Stimulated activated memory B cell treated with anti-CD40 and anti-IgM and Interleukin-4, amounts not matched to agents 10 μg/mL and 1 μg/mL and 100 μg/mL, for 72 hours (primary cell): ENCODE measurements at regions not wholly inside any gene's neighbourhood (a gene's known extent, or its start where the extent isn't known, plus 50 kb on each side); places are given as distances from the start of the nearest gene placed in this dataset.

ENCODE experiments used
- ATAC-seq: fragments of 150-1000 bp; cut with Tn5 transposase; 2 replicates; pipeline ENCODE4 v1.10.0; 2021
- H3K27ac Mint-ChIP-seq: one replicate; pipeline ENCODE4 v1.8.0; 2022; ENCODE audit warnings: mild to moderate bottlenecking, mixed read lengths
- H3K27me3 Mint-ChIP-seq: one replicate; pipeline ENCODE4 v1.8.0; 2022; ENCODE audit warnings: mixed read lengths
- H3K36me3 Mint-ChIP-seq: one replicate; pipeline ENCODE4 v1.8.0; 2022; ENCODE audit warnings: mixed read lengths
- H3K4me1 Mint-ChIP-seq: one replicate; pipeline ENCODE4 v1.8.0; 2022; ENCODE audit warnings: mixed read lengths
- H3K4me3 Mint-ChIP-seq: one replicate; pipeline ENCODE4 v1.8.0; 2022; ENCODE audit warnings: mild to moderate bottlenecking, moderate library complexity, mixed read lengths
- H3K9me3 Mint-ChIP-seq: one replicate; pipeline ENCODE4 v1.8.0; 2022; ENCODE audit warnings: mixed read lengths

- Mint-ChIP-seq H3K4me1 (peaks cover 6% of the 10 kb centered on the region), H3K9me3 (peaks cover 2% of the 10 kb centered on the region), H3K27me3 (peaks cover 20% of the 10 kb centered on the region), H3K27ac (no peak overlapping the region), H3K4me3 (no peak overlapping the region), H3K36me3 (no peaks in the 10 kb centered on the region)
- ATAC-seq: no peak
Measured at GRCh38 chr6:159462431-159462830, 230.6 kb downstream of the SOD2 start.

DNA sequence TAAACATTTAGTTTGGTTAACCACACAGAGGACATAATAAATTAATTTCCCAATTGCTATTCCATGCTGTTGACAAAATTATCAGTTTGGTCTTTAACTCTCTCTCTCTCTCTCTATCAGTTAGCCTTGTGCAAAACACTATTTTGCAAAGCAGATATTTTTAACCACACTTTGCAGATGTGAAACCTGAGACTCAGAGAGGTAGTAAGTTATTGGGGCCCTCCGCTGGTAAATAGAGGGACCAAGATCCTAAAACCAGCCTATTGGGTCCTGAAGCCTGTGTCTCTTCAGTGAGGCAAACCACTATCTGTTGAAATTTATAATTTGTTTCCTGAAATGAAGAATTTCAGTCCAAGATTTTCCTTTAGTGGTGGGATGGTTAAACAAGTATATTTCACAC, 231.0 kb downstream of the SOD2 start:
- ATAC-seq: no peak
- Mint-ChIP-seq H3K27ac (no peak overlapping the region), H3K4me3 (no peak overlapping the region), H3K36me3 (no peaks in the 10 kb centered on the region), H3K9me3 (peaks cover 2% of the 10 kb centered on the region), H3K4me1 (peaks cover 1% of the 10 kb centered on the region), H3K27me3 (peaks cover 16% of the 10 kb centered on the region)

- H3K9me3 Mint-ChIP-seq: peaks cover 2% of the 10 kb centered on the region
- no peaks in the 10 kb centered on the region for H3K4me1 Mint-ChIP-seq
- no peak overlapping the region for H3K27ac Mint-ChIP-seq
- H3K27me3 Mint-ChIP-seq: peaks cover 9% of the 10 kb centered on the region
- no peak overlapping the region for H3K4me3 Mint-ChIP-seq
- H3K36me3 Mint-ChIP-seq: no peaks in the 10 kb centered on the region
- no peak for ATAC-seq
Measured at GRCh38 chr6:159461266-159461665, 231.8 kb downstream of the SOD2 start.

GRCh38 chr6:159460476-159460875, 232.6 kb downstream of the SOD2 start:
- H3K27ac Mint-ChIP-seq: no peak overlapping the region
- no peak for ATAC-seq
- no peaks in the 10 kb centered on the region for H3K36me3 Mint-ChIP-seq
- H3K9me3 Mint-ChIP-seq: peaks cover 4% of the 10 kb centered on the region
- peaks cover under 1% of the 10 kb centered on the region for H3K27me3 Mint-ChIP-seq
- H3K4me3 Mint-ChIP-seq: no peak overlapping the region
- H3K4me1 Mint-ChIP-seq: no peaks in the 10 kb centered on the region

DNA sequence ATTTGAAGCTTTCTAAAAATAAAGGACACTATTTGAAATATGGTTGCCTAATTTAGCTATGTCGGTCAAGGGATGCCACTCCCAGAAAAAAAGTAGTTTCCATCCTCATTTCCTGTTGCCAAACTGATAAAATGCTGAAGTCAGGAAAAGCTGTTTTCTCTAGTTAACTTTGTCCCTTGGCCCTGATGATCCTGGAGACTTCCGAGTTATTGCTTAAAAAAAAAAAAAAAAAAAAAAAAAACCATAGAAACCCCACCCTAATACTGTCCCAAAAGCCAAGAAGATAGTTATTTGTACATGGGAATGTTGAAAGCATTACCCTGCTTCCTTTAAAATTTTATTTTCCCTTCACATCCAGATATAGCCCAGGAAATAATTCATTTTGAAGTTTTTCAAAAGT, 236.7 kb downstream of the SOD2 start:
- no peaks in the 10 kb centered on the region for H3K36me3 Mint-ChIP-seq
- H3K27me3 Mint-ChIP-seq: peaks cover 24% of the 10 kb centered on the region
- H3K9me3 Mint-ChIP-seq: peaks cover 8% of the 10 kb centered on the region
- H3K27ac Mint-ChIP-seq: no peak overlapping the region
- no peaks in the 10 kb centered on the region for H3K4me1 Mint-ChIP-seq
- no peak for ATAC-seq
- H3K4me3 Mint-ChIP-seq: no peak overlapping the region

DNA sequence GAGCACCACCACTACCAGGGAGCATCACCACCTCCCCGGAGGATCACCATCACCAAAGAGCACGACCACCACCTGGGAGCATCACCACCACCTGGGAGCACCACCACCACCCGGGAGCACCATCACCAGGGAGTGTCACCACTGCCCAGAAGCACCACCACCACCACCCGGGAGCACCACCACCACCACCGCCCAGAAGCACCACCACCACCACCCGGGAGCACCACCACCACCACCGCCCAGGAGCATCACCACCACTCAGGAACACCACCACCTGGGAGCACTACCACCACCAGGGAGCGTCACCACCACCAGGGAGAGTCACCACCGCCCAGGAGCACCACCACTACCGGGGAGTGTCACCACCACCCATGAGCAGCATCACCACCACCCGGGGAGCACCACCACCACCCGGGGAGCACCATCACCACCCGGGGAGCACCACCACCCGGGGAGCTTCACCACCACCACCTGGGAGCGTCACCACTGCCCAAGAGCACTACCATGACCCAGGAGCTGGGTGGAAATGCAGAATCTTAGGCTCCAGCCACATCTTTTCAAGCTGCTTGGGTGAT, 237.3 kb downstream of the SOD2 start:
- Mint-ChIP-seq H3K27ac (no peak overlapping the region), H3K4me3 (no peak overlapping the region), H3K36me3 (no peaks in the 10 kb centered on the region), H3K9me3 (peaks cover 8% of the 10 kb centered on the region), H3K27me3 (peaks cover 27% of the 10 kb centered on the region), H3K4me1 (no peaks in the 10 kb centered on the region)
- peak; percentile 56 for ATAC-seq

DNA sequence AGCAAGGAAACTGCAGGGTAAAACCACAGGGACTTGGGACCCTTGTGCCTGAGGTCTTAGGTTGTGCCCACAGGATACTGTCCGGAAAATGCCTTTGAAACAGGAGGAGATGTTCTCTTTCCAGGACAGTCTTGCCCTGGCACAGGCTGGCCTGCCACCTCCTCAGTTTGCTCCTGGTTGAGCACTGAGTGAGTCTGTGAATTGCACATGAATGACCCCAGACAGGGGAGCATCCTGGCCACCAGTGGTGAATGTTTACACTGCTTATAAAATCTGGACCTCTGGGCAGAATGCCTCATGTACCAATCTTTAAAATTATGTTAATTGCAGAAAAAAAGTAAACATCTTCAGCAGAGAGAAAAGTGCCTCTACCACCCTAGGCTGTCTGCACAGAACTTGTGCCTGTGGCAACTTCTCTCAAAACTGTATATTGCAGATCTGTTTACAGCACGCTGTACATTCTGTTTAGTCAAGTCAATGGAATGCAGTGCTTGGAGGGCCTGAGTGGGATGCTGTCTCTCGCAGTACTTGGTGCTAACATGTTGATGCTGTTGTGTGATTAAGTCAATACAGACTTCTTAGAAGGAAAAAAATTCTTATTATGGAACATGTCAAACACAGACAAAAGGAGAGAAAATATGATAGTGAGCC, 242.1 kb downstream of the SOD2 start:
- peak; percentile 6 for ATAC-seq
- H3K36me3 Mint-ChIP-seq: no peaks in the 10 kb centered on the region
- peaks cover 5% of the 10 kb centered on the region for H3K9me3 Mint-ChIP-seq
- H3K4me3 Mint-ChIP-seq: no peak overlapping the region
- H3K27me3 Mint-ChIP-seq: peaks cover 43% of the 10 kb centered on the region
- no peak overlapping the region for H3K27ac Mint-ChIP-seq
- H3K4me1 Mint-ChIP-seq: no peaks in the 10 kb centered on the region

DNA sequence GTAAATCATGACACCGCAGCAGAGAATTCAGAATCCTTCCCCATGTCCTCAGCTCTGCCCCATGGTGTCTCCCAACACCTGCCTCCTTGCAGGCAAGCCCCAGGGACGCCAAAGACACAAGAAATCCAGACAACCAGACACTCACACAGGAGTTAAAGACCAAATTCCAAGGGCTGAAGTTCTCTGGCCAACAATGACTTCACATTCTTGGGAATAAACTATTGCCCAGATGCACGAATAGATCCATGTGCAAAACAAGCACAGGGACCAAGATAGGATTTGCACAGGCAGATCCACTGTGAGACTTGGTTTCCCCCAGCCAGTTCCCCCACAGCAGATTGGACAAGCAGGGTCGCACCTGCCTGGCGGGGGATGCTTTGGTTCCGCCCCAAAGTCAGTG, 246.7 kb downstream of the SOD2 start:
- Mint-ChIP-seq H3K9me3 (no peaks in the 10 kb centered on the region), H3K27ac (no peak overlapping the region), H3K27me3 (peaks cover 19% of the 10 kb centered on the region), H3K4me3 (no peak overlapping the region), H3K4me1 (no peaks in the 10 kb centered on the region), H3K36me3 (no peaks in the 10 kb centered on the region)
- no peak for ATAC-seq

DNA sequence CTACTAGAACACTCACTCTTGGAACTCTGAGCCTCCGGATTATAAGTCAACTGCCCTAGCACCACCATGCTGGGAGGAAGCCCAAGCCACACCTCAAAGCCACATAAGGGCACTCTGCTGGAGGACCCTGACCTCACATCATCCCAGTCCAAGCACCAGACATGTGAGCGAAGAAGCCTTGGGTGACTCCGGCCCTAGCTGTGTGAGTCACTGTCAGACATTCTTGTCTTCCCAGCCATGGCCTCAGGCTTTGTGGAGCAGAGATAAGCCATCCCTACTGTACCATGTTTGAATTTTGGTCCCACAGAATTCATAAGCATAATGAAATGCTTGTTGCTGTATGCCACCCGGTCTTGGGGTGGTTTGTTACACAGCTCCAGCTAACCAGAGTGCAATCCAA, 247.7 kb downstream of the SOD2 start:
- Mint-ChIP-seq H3K4me1 (no peaks in the 10 kb centered on the region), H3K36me3 (no peaks in the 10 kb centered on the region), H3K27me3 (peaks cover 16% of the 10 kb centered on the region), H3K27ac (no peak overlapping the region), H3K9me3 (no peaks in the 10 kb centered on the region), H3K4me3 (no peak overlapping the region)
- ATAC-seq: no peak

DNA sequence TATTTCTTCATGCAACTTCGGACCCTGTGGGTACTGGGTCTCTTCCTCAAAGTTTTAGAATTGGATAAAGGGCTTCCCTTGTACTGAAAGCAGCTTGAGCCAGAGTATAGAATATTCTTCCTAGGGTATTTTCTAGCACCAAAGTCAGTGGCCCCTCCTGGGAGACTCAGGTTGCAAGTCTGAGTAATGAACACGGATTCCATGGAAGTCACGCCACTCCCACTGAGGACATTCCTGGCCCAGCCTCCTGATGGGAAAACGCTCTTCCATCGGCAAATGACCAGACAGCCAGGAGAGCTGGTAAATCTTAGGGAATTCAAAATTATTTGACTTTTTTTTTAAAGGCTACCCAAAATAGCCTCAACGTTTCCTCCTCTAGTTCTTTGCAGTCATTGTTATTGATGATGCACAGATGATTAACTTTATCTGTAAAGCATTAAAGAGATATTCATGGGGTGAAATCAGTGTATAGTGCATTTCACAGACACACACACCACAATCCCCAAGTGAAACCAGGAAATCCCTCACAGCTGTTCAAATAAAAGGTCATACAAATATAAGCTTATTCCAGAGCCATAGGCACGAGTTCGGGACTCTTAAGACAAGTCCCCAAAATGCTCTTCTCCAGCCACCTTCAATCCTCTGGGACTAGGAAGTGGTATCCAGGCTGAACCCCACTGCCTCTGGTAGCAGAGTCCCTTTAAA, 248.8 kb downstream of the SOD2 start:
- Mint-ChIP-seq H3K36me3 (no peaks in the 10 kb centered on the region), H3K9me3 (no peaks in the 10 kb centered on the region), H3K4me1 (no peaks in the 10 kb centered on the region), H3K27me3 (peaks cover 16% of the 10 kb centered on the region), H3K4me3 (no peak overlapping the region), H3K27ac (no peak overlapping the region)
- no peak for ATAC-seq

- Mint-ChIP-seq H3K27me3 (peaks cover 15% of the 10 kb centered on the region), H3K27ac (no peak overlapping the region), H3K36me3 (no peaks in the 10 kb centered on the region), H3K9me3 (no peaks in the 10 kb centered on the region), H3K4me3 (no peak overlapping the region), H3K4me1 (no peaks in the 10 kb centered on the region)
- no peak for ATAC-seq
Measured at GRCh38 chr6:159443417-159443920, 249.6 kb downstream of the SOD2 start.

- Mint-ChIP-seq H3K36me3 (no peaks in the 10 kb centered on the region), H3K27me3 (peaks cover 4% of the 10 kb centered on the region), H3K27ac (no peak overlapping the region), H3K9me3 (no peaks in the 10 kb centered on the region), H3K4me1 (no peaks in the 10 kb centered on the region), H3K4me3 (no peak overlapping the region)
- ATAC-seq: no peak
Measured at GRCh38 chr6:159441704-159441981, 251.4 kb downstream of the SOD2 start.

GRCh38 chr6:159440911-159441703, 251.9 kb downstream of the SOD2 start:
- no peak overlapping the region for H3K27ac Mint-ChIP-seq
- no peaks in the 10 kb centered on the region for H3K9me3 Mint-ChIP-seq
- no peaks in the 10 kb centered on the region for H3K36me3 Mint-ChIP-seq
- no peak for ATAC-seq
- H3K4me3 Mint-ChIP-seq: no peak overlapping the region
- peaks cover 8% of the 10 kb centered on the region for H3K27me3 Mint-ChIP-seq
- no peaks in the 10 kb centered on the region for H3K4me1 Mint-ChIP-seq

GRCh38 chr6:159440349-159440748, 252.7 kb downstream of the SOD2 start:
- ATAC-seq: no peak
- no peak overlapping the region for H3K4me3 Mint-ChIP-seq
- H3K27me3 Mint-ChIP-seq: peaks cover 8% of the 10 kb centered on the region
- H3K9me3 Mint-ChIP-seq: no peaks in the 10 kb centered on the region
- H3K4me1 Mint-ChIP-seq: no peaks in the 10 kb centered on the region
- no peak overlapping the region for H3K27ac Mint-ChIP-seq
- no peaks in the 10 kb centered on the region for H3K36me3 Mint-ChIP-seq

- H3K9me3 Mint-ChIP-seq: no peaks in the 10 kb centered on the region
- H3K27me3 Mint-ChIP-seq: peaks cover 8% of the 10 kb centered on the region
- ATAC-seq: peak; percentile 13
- H3K27ac Mint-ChIP-seq: no peak overlapping the region
- H3K36me3 Mint-ChIP-seq: no peaks in the 10 kb centered on the region
- no peaks in the 10 kb centered on the region for H3K4me1 Mint-ChIP-seq
- no peak overlapping the region for H3K4me3 Mint-ChIP-seq
Measured at GRCh38 chr6:159439651-159440050, 253.4 kb downstream of the SOD2 start.
